Neural progenitor cell (in vitro differentiated cells): ENCODE measurements at regions not wholly inside any gene's neighbourhood (a gene's known extent, or its start where the extent isn't known, plus 50 kb on each side); places are given as distances from the start of the nearest gene placed in this dataset.

ENCODE experiments used
- DNase-seq: peaks from one replicate; pipeline ENCODE4 v3.0.0-alpha.2; 2016; ENCODE audit warnings: low spot score
- H2AFZ ChIP-seq: fragments of 200-600 bp; sonication (generic); replicated peaks from 2 replicates; pipeline ENCODE4 v1.6.1; 2016; ENCODE audit warnings: antibody characterized with exemption
- H3F3A ChIP-seq: fragments of 200-600 bp; sonication (generic); 2 replicates; pipeline ENCODE4 v1.6.1; 2016; ENCODE audit warnings: antibody characterized with exemption, low read depth
- H3K27ac ChIP-seq: fragments of 200-600 bp; sonication (generic); 2 replicates; pipeline ENCODE4 v1.5.1; 2016; ENCODE audit warnings: mild to moderate bottlenecking
- H3K27me3 ChIP-seq: fragments of 200-600 bp; sonication (generic); 2 replicates; pipeline ENCODE4 v1.6.1; 2016; ENCODE audit warnings: mild to moderate bottlenecking, moderate library complexity
- H3K36me3 ChIP-seq: fragments of 200-600 bp; sonication (generic); 2 replicates; pipeline ENCODE4 v1.5.1; 2016
- H3K4me1 ChIP-seq: fragments of 200-600 bp; sonication (generic); 2 replicates; pipeline ENCODE4 v1.6.1; 2016; ENCODE audit warnings: mixed run types
- H3K4me2 ChIP-seq: fragments of 200-600 bp; sonication (generic); 2 replicates; pipeline ENCODE4 v1.6.1; 2016
- H3K4me3 ChIP-seq: fragments of 200-600 bp; sonication (generic); 2 replicates; pipeline ENCODE4 v1.5.1; 2016
- H3K79me2 ChIP-seq: fragments of 200-600 bp; sonication (generic); 2 replicates; pipeline ENCODE4 v1.6.1; 2016; ENCODE audit warnings: low read depth
- H3K9ac ChIP-seq: fragments of 200-600 bp; sonication (generic); 2 replicates; pipeline ENCODE4 v1.6.1; 2016
- H3K9me3 ChIP-seq: fragments of 200-600 bp; sonication (generic); 2 replicates; pipeline ENCODE4 v1.5.1; 2016; ENCODE audit warnings: low read depth
- H4K20me1 ChIP-seq: fragments of 200-600 bp; sonication (generic); 2 replicates; pipeline ENCODE4 v1.6.1; 2016; ENCODE audit warnings: low read depth
- H3K27ac Mint-ChIP-seq: 3 replicates; pipeline ENCODE4 v1.8.0; 2021; ENCODE audit warnings: mixed read lengths
- H3K27me3 Mint-ChIP-seq: 2 replicates; pipeline ENCODE4 v1.8.0; 2022; ENCODE audit warnings: low read depth, mild to moderate bottlenecking, inconsistent platforms, moderate library complexity, mixed read lengths; ENCODE audit not compliant: insufficient read depth
- H3K36me3 Mint-ChIP-seq: 3 replicates; pipeline ENCODE4 v1.8.0; 2021; ENCODE audit warnings: mixed read lengths
- H3K4me1 Mint-ChIP-seq: 3 replicates; pipeline ENCODE4 v1.8.0; 2021; ENCODE audit warnings: mixed read lengths
- H3K4me3 Mint-ChIP-seq: 3 replicates; pipeline ENCODE4 v1.8.0; 2021; ENCODE audit warnings: mild to moderate bottlenecking, moderate library complexity, mixed read lengths
- H3K9me3 Mint-ChIP-seq: 3 replicates; pipeline ENCODE4 v1.8.0; 2020; ENCODE audit warnings: mixed read lengths
- EZH2 ChIP-seq: fragments of 200-600 bp; sonication (generic); IDR thresholded peaks from 2 replicates; pipeline ENCODE4 v1.6.1; 2017; ENCODE audit warnings: antibody characterized with exemption, mild to moderate bottlenecking, moderate library complexity
- EZH2phosphoT487 ChIP-seq: fragments of 200-600 bp; sonication (generic); IDR thresholded peaks from 2 replicates; pipeline ENCODE4 v1.6.1; 2017; ENCODE audit warnings: antibody characterized with exemption
- TF ChIP-seq, protein P1 (sequence below): fragments of 200-600 bp; sonication (generic); IDR thresholded peaks from 2 replicates; pipeline ENCODE4 v1.5.1; 2017; ENCODE audit warnings: antibody characterized with exemption, mild to moderate bottlenecking

- H3K79me2 ChIP-seq: no peaks in the 10 kb centered on the region
- H3K9me3 ChIP-seq: no peaks in the 10 kb centered on the region
- Mint-ChIP-seq H3K4me1 (peaks cover 53% of the 10 kb centered on the region), H3K4me3 (no peak overlapping the region), H3K27ac (no peak overlapping the region), H3K27me3 (peaks cover 4% of the 10 kb centered on the region), H3K36me3 (peaks cover 2% of the 10 kb centered on the region), H3K9me3 (no peaks in the 10 kb centered on the region)
- no peak overlapping the region for H3K4me3 ChIP-seq
- TF ChIP-seq, protein P1, sequence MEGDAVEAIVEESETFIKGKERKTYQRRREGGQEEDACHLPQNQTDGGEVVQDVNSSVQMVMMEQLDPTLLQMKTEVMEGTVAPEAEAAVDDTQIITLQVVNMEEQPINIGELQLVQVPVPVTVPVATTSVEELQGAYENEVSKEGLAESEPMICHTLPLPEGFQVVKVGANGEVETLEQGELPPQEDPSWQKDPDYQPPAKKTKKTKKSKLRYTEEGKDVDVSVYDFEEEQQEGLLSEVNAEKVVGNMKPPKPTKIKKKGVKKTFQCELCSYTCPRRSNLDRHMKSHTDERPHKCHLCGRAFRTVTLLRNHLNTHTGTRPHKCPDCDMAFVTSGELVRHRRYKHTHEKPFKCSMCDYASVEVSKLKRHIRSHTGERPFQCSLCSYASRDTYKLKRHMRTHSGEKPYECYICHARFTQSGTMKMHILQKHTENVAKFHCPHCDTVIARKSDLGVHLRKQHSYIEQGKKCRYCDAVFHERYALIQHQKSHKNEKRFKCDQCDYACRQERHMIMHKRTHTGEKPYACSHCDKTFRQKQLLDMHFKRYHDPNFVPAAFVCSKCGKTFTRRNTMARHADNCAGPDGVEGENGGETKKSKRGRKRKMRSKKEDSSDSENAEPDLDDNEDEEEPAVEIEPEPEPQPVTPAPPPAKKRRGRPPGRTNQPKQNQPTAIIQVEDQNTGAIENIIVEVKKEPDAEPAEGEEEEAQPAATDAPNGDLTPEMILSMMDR: no peak
- no peak for TF ChIP-seq EZH2
- TF ChIP-seq EZH2phosphoT487: no peak
- no peaks in the 10 kb centered on the region for H3K36me3 ChIP-seq
- H3K4me1 ChIP-seq: peaks cover 52% of the 10 kb centered on the region
- DNase-seq: no peak
- peaks cover 25% of the 10 kb centered on the region for H3F3A ChIP-seq
- H3K27me3 ChIP-seq: no peaks in the 10 kb centered on the region
- H4K20me1 ChIP-seq: no peaks in the 10 kb centered on the region
- H3K4me2 ChIP-seq: peak overlapping the region; percentile 42
- no peak overlapping the region for H2AFZ ChIP-seq
- no peak overlapping the region for H3K9ac ChIP-seq
- H3K27ac ChIP-seq: peak overlapping the region; percentile 67
These were observed 146.6 kb upstream of the NR2F2 start for GRCh38 chr15:96183867-96184266.

DNA sequence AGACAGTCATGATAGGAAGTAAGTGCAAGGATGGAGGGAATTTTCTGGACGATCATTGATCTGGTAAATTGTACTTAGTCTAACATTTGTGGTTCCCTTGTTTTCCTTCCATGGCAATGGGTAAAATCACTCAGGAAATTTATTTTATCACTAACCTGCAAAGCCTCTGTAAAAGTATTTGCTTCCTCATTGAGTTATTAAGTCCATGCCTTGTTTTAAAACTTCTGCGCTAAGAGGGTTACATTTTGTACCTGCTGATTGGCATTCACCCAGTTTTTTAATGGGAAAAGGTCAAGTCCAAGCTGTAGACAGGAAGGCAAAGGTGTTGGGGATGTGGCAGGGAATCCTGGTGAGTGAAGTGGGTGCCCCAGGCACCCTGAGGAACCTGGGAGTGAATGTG is 146.2 kb upstream of the NR2F2 start:
- H3K79me2 ChIP-seq: no peaks in the 10 kb centered on the region
- no peaks in the 10 kb centered on the region for H3K9me3 ChIP-seq
- H3K4me2 ChIP-seq: no peak overlapping the region
- H3K27me3 Mint-ChIP-seq: peaks cover 4% of the 10 kb centered on the region
- H3K27ac ChIP-seq: no peak overlapping the region
- no peaks in the 10 kb centered on the region for H4K20me1 ChIP-seq
- H3K36me3 Mint-ChIP-seq: peaks cover 2% of the 10 kb centered on the region
- no peak overlapping the region for H2AFZ ChIP-seq
- no peak overlapping the region for H3K4me3 ChIP-seq
- H3K9me3 Mint-ChIP-seq: no peaks in the 10 kb centered on the region
- no peak overlapping the region for H3K27ac Mint-ChIP-seq
- no peaks in the 10 kb centered on the region for H3K36me3 ChIP-seq
- H3K27me3 ChIP-seq: no peaks in the 10 kb centered on the region
- peaks cover 53% of the 10 kb centered on the region for H3K4me1 Mint-ChIP-seq
- H3K4me3 Mint-ChIP-seq: no peak overlapping the region
- H3F3A ChIP-seq: peaks cover 25% of the 10 kb centered on the region
- TF ChIP-seq, protein P1: no peak
- TF ChIP-seq EZH2phosphoT487 (no peak), EZH2 (no peak)
- DNase-seq: no peak
- no peak overlapping the region for H3K9ac ChIP-seq
- H3K4me1 ChIP-seq: peaks cover 52% of the 10 kb centered on the region

DNA sequence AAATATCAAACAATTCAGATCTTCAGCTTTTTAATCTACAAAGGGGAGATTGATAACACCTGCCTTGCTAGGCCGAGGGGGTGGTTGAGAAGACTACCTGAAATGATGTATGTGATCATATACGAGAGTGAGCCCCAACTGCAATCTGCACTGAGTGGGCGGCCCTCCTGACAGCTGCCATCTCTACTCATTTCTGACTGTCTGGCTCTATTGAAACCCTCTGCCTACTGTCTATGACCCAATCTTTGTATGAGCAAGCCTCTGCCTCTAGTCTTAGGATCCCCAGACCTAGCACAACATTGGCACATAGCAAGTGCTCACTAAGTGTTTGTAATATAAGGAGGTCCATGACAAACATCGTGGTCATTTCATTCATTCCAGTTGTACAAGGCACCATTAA is 144.4 kb upstream of the NR2F2 start:
- H3K27me3 ChIP-seq: no peaks in the 10 kb centered on the region
- peaks cover 43% of the 10 kb centered on the region for H3K4me1 Mint-ChIP-seq
- no peak overlapping the region for H3K27ac Mint-ChIP-seq

More for the DNA sequence above, 144.4 kb upstream of the NR2F2 start:
- Histone ChIP-seq H3K4me2 (no peak overlapping the region), H3K4me3 (no peak overlapping the region), H3K9ac (no peak overlapping the region), H3K27ac (no peak overlapping the region), H3F3A (peaks cover 21% of the 10 kb centered on the region), H3K9me3 (no peaks in the 10 kb centered on the region), H2AFZ (no peak overlapping the region), H3K4me1 (peaks cover 43% of the 10 kb centered on the region), H3K36me3 (no peaks in the 10 kb centered on the region), H4K20me1 (no peaks in the 10 kb centered on the region), H3K79me2 (no peaks in the 10 kb centered on the region)
- Mint-ChIP-seq H3K4me3 (no peak overlapping the region), H3K27me3 (peaks cover 4% of the 10 kb centered on the region), H3K36me3 (peaks cover 2% of the 10 kb centered on the region), H3K9me3 (peaks cover 2% of the 10 kb centered on the region)
- no peak for TF ChIP-seq EZH2
- no peak for TF ChIP-seq EZH2phosphoT487
- TF ChIP-seq, protein P1: no peak
- DNase-seq: no peak
